Astrocyte (in vitro differentiated cells and primary cell): ENCODE measurements at regions not wholly inside any gene's neighbourhood (a gene's known extent, or its start where the extent isn't known, plus 50 kb on each side); places are given as distances from the start of the nearest gene placed in this dataset.
A peak's percentile ranks its signal among the peaks of the same experiment; 100 is the strongest.

Source experiments
- DNase-seq: peaks from one replicate; pipeline ENCODE4 v3.0.0-alpha.2; 2010; ENCODE audit warnings: low read depth
- FAIRE-seq: peaks from 2 replicates; lab custom pipeline; 2011; peaks lifted over from hg19 to GRCh38; lab: Jason Lieb, UNC
- H2AFZ ChIP-seq: 2 replicates; pipeline ENCODE4 v1.6.0; 2012; ENCODE audit warnings: low read depth, low read length, inconsistent platforms
- H3K27ac ChIP-seq: 2 replicates; pipeline ENCODE4 v1.5.1; 2011; ENCODE audit warnings: low read depth, low read length, inconsistent platforms
- H3K27me3 ChIP-seq: 2 replicates; pipeline ENCODE4 v1.6.0; 2011; ENCODE audit warnings: low read length, inconsistent platforms; ENCODE audit not compliant: insufficient read depth
- H3K36me3 ChIP-seq: 2 replicates; pipeline ENCODE4 v1.5.1; 2011; ENCODE audit warnings: low read length, inconsistent platforms; ENCODE audit not compliant: insufficient read depth
- H3K4me1 ChIP-seq: 2 replicates; pipeline ENCODE4 v1.5.1; 2011; ENCODE audit warnings: low read length, inconsistent platforms; ENCODE audit not compliant: insufficient read depth
- H3K4me2 ChIP-seq: 2 replicates; pipeline ENCODE4 v1.6.0; 2012; ENCODE audit warnings: low read length, inconsistent platforms
- H3K4me3 ChIP-seq: 2 replicates; pipeline ENCODE4 v1.5.1; 2011; ENCODE audit warnings: low read depth, mild to moderate bottlenecking, low read length, inconsistent platforms; ENCODE audit not compliant: insufficient read depth
- H3K79me2 ChIP-seq: 2 replicates; pipeline ENCODE4 v1.6.0; 2012; ENCODE audit warnings: mild to moderate bottlenecking, low read length, inconsistent platforms; ENCODE audit not compliant: insufficient read depth
- H3K9ac ChIP-seq: 2 replicates; pipeline ENCODE4 v1.6.0; 2012; ENCODE audit warnings: mild to moderate bottlenecking, low read length, inconsistent platforms
- H3K9me3 ChIP-seq: 2 replicates; pipeline ENCODE4 v1.5.1; 2012; ENCODE audit warnings: low read depth, mild to moderate bottlenecking, low read length, inconsistent platforms; ENCODE audit not compliant: insufficient read depth
- H4K20me1 ChIP-seq: 2 replicates; pipeline ENCODE4 v1.6.0; 2012; ENCODE audit warnings: low read length, inconsistent platforms; ENCODE audit not compliant: insufficient read depth
- H3K27ac Mint-ChIP-seq: one replicate; pipeline ENCODE4 v1.8.0; 2021; ENCODE audit warnings: mild to moderate bottlenecking, mixed read lengths; ENCODE audit not compliant: unreplicated experiment
- H3K27me3 Mint-ChIP-seq: one replicate; pipeline ENCODE4 v1.8.0; 2021; ENCODE audit warnings: low read depth, mixed read lengths; ENCODE audit not compliant: unreplicated experiment
- H3K36me3 Mint-ChIP-seq: one replicate; pipeline ENCODE4 v1.8.0; 2021; ENCODE audit warnings: low read depth, mixed read lengths; ENCODE audit not compliant: unreplicated experiment
- H3K4me1 Mint-ChIP-seq: one replicate; pipeline ENCODE4 v1.8.0; 2021; ENCODE audit warnings: low read depth, mixed read lengths; ENCODE audit not compliant: unreplicated experiment
- H3K4me3 Mint-ChIP-seq: one replicate; pipeline ENCODE4 v1.8.0; 2021; ENCODE audit warnings: mild to moderate bottlenecking, moderate library complexity, mixed read lengths; ENCODE audit not compliant: unreplicated experiment
- H3K9me3 Mint-ChIP-seq: one replicate; pipeline ENCODE4 v1.8.0; 2021; ENCODE audit warnings: mild to moderate bottlenecking, mixed read lengths; ENCODE audit not compliant: unreplicated experiment
- CTCF ChIP-seq: IDR thresholded peaks from 2 replicates; pipeline ENCODE4 v1.5.1; 2011; ENCODE audit warnings: low read depth, mild to moderate bottlenecking, inconsistent platforms, low read length, moderate library complexity; ENCODE audit not compliant: insufficient read depth
- EZH2 ChIP-seq: IDR thresholded peaks from 2 replicates; pipeline ENCODE4 v1.6.1; 2012; ENCODE audit warnings: mild to moderate bottlenecking, low read length, inconsistent platforms; ENCODE audit not compliant: insufficient read depth

- H4K20me1 ChIP-seq, result no peaks in the 10 kb centered on the region
- no peaks in the 10 kb centered on the region for H3K79me2 ChIP-seq
- no peak overlapping the region for H3K9ac ChIP-seq
- Mint-ChIP-seq H3K4me3 (no peak overlapping the region), H3K27me3 (peaks cover 13% of the 10 kb centered on the region), H3K4me1 (peaks cover 8% of the 10 kb centered on the region), H3K36me3 (no peaks in the 10 kb centered on the region), H3K9me3 (no peaks in the 10 kb centered on the region), H3K27ac (no peak overlapping the region)
- no peaks in the 10 kb centered on the region for H3K36me3 ChIP-seq
- no peaks in the 10 kb centered on the region for H3K9me3 ChIP-seq
- TF ChIP-seq CTCF (no peak), EZH2 (no peak)
- no peaks in the 10 kb centered on the region for H3K4me1 ChIP-seq
- H3K27me3 ChIP-seq, result no peaks in the 10 kb centered on the region
- H3K4me3 ChIP-seq, result no peak overlapping the region
- H3K4me2 ChIP-seq, result no peak overlapping the region
- DNase-seq, result no peak
- H3K27ac ChIP-seq, result no peak overlapping the region
- no peak overlapping the region for H2AFZ ChIP-seq
- no peak for FAIRE-seq
Measured at GRCh38 chr14:26395726-26396125, 202.1 kb downstream of the NOVA1 start.

- H3K27ac Mint-ChIP-seq, result no peak overlapping the region
- H2AFZ ChIP-seq, result no peak overlapping the region
Measured at GRCh38 chr14:26394150-26394810, 203.6 kb downstream of the NOVA1 start.

More at GRCh38 chr14:26394150-26394810, 203.6 kb downstream of the NOVA1 start:
- no peak for FAIRE-seq
- H3K9me3 Mint-ChIP-seq, result no peaks in the 10 kb centered on the region
- Histone ChIP-seq H3K4me3 (no peak overlapping the region), H3K36me3 (no peaks in the 10 kb centered on the region), H3K9me3 (no peaks in the 10 kb centered on the region), H3K27me3 (no peaks in the 10 kb centered on the region), H3K4me1 (no peaks in the 10 kb centered on the region), H4K20me1 (no peaks in the 10 kb centered on the region), H3K27ac (no peak overlapping the region), H3K4me2 (no peak overlapping the region), H3K9ac (no peak overlapping the region), H3K79me2 (no peaks in the 10 kb centered on the region)
- no peak for TF ChIP-seq EZH2
- peak; percentile 43 for TF ChIP-seq CTCF
- peaks cover 10% of the 10 kb centered on the region for H3K27me3 Mint-ChIP-seq
- peak; percentile 32 for DNase-seq
- peaks cover 8% of the 10 kb centered on the region for H3K4me1 Mint-ChIP-seq
- H3K4me3 Mint-ChIP-seq, result no peak overlapping the region
- no peaks in the 10 kb centered on the region for H3K36me3 Mint-ChIP-seq
